ENCODE measurements at regions not wholly inside any gene's neighbourhood (a gene's known extent, or its start where the extent isn't known, plus 50 kb on each side); places are given as distances from the start of the nearest gene placed in this dataset.

DNA sequence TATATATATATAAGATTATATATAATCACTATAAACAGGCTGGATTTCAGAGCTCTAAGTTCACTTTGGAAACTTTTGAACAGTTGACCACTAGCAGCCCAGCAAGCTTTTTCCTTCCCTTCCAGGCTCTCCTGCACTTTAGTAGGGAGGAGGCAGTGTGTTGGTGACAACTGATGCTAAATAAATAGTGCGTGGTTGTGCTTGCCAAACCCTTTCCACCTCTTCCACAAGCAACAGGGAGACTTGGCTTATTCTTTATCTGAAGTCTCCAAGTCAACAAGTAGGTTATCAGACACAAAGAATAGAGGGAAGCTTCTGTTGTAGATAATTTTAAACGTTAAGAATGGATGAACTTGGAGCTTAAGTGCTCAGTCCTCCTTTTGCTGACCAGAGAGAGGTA is 408.2 kb upstream of the HNRNPA3 start:
- Histone ChIP-seq H3K4me3 (ENCODE audit: insufficient read depth, low read length) (no peak overlapping the region), H3K27me3 (ENCODE audit: insufficient read depth, low read length) (no peaks in the 10 kb centered on the region), H3K79me2 (ENCODE audit: insufficient read depth, low read length) (no peaks in the 10 kb centered on the region), H2AFZ (ENCODE audit: low read length) (no peak overlapping the region), H3K9me3 (ENCODE audit: low read depth, low read length) (no peaks in the 10 kb centered on the region), H3K4me2 (ENCODE audit: insufficient read depth, low read length) (no peak overlapping the region), H3K36me3 (ENCODE audit: insufficient read depth, low read length) (no peaks in the 10 kb centered on the region), H3K4me1 (ENCODE audit: insufficient read depth, low read length) (no peaks in the 10 kb centered on the region), H3K27ac (ENCODE audit: low read depth, low read length) (no peak overlapping the region), H4K20me1 (ENCODE audit: insufficient read depth, low read length) (no peaks in the 10 kb centered on the region)
- no peak for DNase-seq (ENCODE audit: insufficient read length, low spot score, missing footprints)
- TF ChIP-seq, protein P1, sequence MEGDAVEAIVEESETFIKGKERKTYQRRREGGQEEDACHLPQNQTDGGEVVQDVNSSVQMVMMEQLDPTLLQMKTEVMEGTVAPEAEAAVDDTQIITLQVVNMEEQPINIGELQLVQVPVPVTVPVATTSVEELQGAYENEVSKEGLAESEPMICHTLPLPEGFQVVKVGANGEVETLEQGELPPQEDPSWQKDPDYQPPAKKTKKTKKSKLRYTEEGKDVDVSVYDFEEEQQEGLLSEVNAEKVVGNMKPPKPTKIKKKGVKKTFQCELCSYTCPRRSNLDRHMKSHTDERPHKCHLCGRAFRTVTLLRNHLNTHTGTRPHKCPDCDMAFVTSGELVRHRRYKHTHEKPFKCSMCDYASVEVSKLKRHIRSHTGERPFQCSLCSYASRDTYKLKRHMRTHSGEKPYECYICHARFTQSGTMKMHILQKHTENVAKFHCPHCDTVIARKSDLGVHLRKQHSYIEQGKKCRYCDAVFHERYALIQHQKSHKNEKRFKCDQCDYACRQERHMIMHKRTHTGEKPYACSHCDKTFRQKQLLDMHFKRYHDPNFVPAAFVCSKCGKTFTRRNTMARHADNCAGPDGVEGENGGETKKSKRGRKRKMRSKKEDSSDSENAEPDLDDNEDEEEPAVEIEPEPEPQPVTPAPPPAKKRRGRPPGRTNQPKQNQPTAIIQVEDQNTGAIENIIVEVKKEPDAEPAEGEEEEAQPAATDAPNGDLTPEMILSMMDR (IDR thresholded peaks at IDR 0.05; ENCODE audit: extremely low read depth, low read depth, low read length) = no peak

DNA sequence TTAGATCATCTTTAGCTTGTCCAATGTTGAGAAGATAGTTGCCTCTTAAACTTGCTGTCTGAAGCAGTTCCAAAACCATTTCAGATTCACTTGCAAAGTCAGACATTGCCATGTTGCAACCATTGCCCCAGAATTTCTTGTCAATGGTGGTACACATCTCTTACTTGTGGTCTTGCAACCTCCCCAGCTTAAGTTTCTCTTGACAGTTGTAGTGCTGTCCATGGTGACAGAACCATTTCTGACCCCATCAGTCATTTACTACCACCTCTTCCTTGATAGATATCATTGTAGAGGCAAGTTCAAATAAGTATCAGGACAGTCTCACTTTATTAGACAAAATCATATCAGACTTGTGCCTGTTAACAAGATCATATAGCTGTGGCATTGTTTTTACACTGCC is 407.2 kb upstream of the HNRNPA3 start:
- Histone ChIP-seq H4K20me1 (ENCODE audit: insufficient read depth, low read length) (no peaks in the 10 kb centered on the region), H3K27me3 (ENCODE audit: insufficient read depth, low read length) (no peaks in the 10 kb centered on the region), H3K9me3 (ENCODE audit: low read depth, low read length) (no peaks in the 10 kb centered on the region), H3K4me3 (ENCODE audit: insufficient read depth, low read length) (no peak overlapping the region), H3K4me2 (ENCODE audit: insufficient read depth, low read length) (no peak overlapping the region), H3K36me3 (ENCODE audit: insufficient read depth, low read length) (no peaks in the 10 kb centered on the region), H2AFZ (ENCODE audit: low read length) (no peak overlapping the region), H3K79me2 (ENCODE audit: insufficient read depth, low read length) (no peaks in the 10 kb centered on the region), H3K4me1 (ENCODE audit: insufficient read depth, low read length) (no peaks in the 10 kb centered on the region), H3K27ac (ENCODE audit: low read depth, low read length) (no peak overlapping the region)
- TF ChIP-seq, protein P1 (IDR thresholded peaks at IDR 0.05; ENCODE audit: extremely low read depth, low read depth, low read length) = no peak
- no peak for DNase-seq (ENCODE audit: insufficient read length, low spot score, missing footprints)

DNA sequence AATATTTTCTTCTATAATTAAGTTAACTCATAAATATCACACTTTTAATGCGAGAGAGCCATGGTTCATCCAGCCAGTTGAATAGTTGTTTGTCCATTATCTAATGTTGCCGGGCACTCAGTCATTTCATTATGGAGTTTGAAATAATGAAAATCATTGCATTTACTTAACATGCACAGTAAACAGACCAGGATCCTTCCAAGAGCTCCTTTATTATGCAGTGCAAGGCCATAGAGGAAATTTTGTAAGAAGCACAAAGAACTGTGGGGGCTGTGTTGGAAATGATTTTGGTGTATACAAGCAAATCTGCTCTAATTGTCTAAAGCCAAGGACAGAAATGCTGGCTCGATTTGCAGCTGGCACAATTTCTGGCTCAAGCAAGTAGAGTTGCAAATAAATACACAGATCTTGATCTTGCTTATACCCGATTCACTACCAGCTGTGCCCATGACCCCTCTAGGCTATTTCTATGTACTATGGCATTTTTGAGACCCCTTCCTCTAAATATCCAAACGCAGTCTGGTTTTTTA is 400.3 kb upstream of the HNRNPA3 start:
- H4K20me1 ChIP-seq (ENCODE audit: insufficient read depth, low read length) = no peaks in the 10 kb centered on the region
- no peak overlapping the region for H3K4me2 ChIP-seq (ENCODE audit: insufficient read depth, low read length)
- no peak overlapping the region for H3K27ac ChIP-seq (ENCODE audit: low read depth, low read length)
- H3K36me3 ChIP-seq (ENCODE audit: insufficient read depth, low read length) = no peaks in the 10 kb centered on the region
- H3K4me3 ChIP-seq (ENCODE audit: insufficient read depth, low read length) = no peak overlapping the region
- no peak overlapping the region for H2AFZ ChIP-seq (ENCODE audit: low read length)
- no peak for DNase-seq (ENCODE audit: insufficient read length, low spot score, missing footprints)
- H3K79me2 ChIP-seq (ENCODE audit: insufficient read depth, low read length) = no peaks in the 10 kb centered on the region
- H3K4me1 ChIP-seq (ENCODE audit: insufficient read depth, low read length) = no peaks in the 10 kb centered on the region
- H3K27me3 ChIP-seq (ENCODE audit: insufficient read depth, low read length) = no peaks in the 10 kb centered on the region
- no peaks in the 10 kb centered on the region for H3K9me3 ChIP-seq (ENCODE audit: low read depth, low read length)
- TF ChIP-seq, protein P1 (IDR thresholded peaks at IDR 0.05; ENCODE audit: extremely low read depth, low read depth, low read length) = no peak

DNA sequence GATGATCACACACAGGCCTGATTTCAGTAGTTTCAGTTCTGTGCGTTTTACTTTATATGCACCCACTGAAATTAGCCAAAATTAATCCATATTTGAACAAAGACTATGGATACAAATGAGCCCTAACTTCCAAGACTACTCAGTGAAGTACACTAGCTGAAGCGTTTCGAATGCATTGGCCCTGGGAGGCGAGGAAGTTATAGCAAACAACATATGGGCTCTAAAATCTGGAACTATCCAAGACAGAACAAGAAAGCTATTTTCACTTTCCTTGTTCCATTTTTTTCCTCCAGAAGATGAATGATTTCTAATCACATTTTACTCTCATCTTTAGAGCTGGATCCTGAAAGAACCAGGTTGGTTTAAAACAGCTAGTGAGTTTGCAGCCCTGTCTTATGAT is 399.4 kb upstream of the HNRNPA3 start:
- H3K4me1 ChIP-seq (ENCODE audit: insufficient read depth, low read length) = no peaks in the 10 kb centered on the region
- no peaks in the 10 kb centered on the region for H3K79me2 ChIP-seq (ENCODE audit: insufficient read depth, low read length)
- TF ChIP-seq, protein P1 (IDR thresholded peaks at IDR 0.05; ENCODE audit: extremely low read depth, low read depth, low read length) = no peak
- no peaks in the 10 kb centered on the region for H3K36me3 ChIP-seq (ENCODE audit: insufficient read depth, low read length)
- no peak overlapping the region for H3K4me3 ChIP-seq (ENCODE audit: insufficient read depth, low read length)
- no peak overlapping the region for H2AFZ ChIP-seq (ENCODE audit: low read length)
- no peak overlapping the region for H3K4me2 ChIP-seq (ENCODE audit: insufficient read depth, low read length)
- H4K20me1 ChIP-seq (ENCODE audit: insufficient read depth, low read length) = no peaks in the 10 kb centered on the region
- DNase-seq (ENCODE audit: insufficient read length, low spot score, missing footprints) = no peak
- no peaks in the 10 kb centered on the region for H3K9me3 ChIP-seq (ENCODE audit: low read depth, low read length)
- no peak overlapping the region for H3K27ac ChIP-seq (ENCODE audit: low read depth, low read length)
- H3K27me3 ChIP-seq (ENCODE audit: insufficient read depth, low read length) = no peaks in the 10 kb centered on the region
